ENCODE measurements at regions not wholly inside any gene's neighbourhood (a gene's known extent, or its start where the extent isn't known, plus 50 kb on each side); places are given as distances from the start of the nearest gene placed in this dataset.

GRCh38 chr12:4135919-4136605 is 137.5 kb upstream of the CCND2 start (continued):
- TF ChIP-seq ZNF816 (CRISPR knock-in tag; IDR thresholded peaks at IDR 0.05; ENCODE audit: borderline replicate concordance) (no peak), SAP130 (CRISPR knock-in tag; IDR thresholded peaks at IDR 0.05; ENCODE audit: low read depth) (no peak), HMGA1 (CRISPR knock-in tag; conservative IDR thresholded peaks at IDR 0.05) (no peak), SATB2 (CRISPR knock-in tag; IDR thresholded peaks at IDR 0.05) (no peak), RERE (CRISPR knock-in tag; IDR thresholded peaks at IDR 0.05; ENCODE audit: low read depth) (no peak), NFAT5 (CRISPR knock-in tag; IDR thresholded peaks at IDR 0.05) (no peak)
